ES-I3 (cell line): ENCODE measurements at regions not wholly inside any gene's neighbourhood (a gene's known extent, or its start where the extent isn't known, plus 50 kb on each side); places are given as distances from the start of the nearest gene placed in this dataset.

ENCODE experiments used
- H3K36me3 ChIP-seq: 2 replicates; pipeline ENCODE4 v1.6.1; 2013; ENCODE audit warnings: mild to moderate bottlenecking, low read length, control low read depth, moderate library complexity; ENCODE audit not compliant: insufficient read depth
- H3K4me1 ChIP-seq: 2 replicates; pipeline ENCODE4 v1.6.1; 2013; ENCODE audit warnings: mild to moderate bottlenecking, control low read depth, low read length; ENCODE audit not compliant: insufficient read depth
- H3K9ac ChIP-seq: 2 replicates; pipeline ENCODE4 v1.6.1; 2013; ENCODE audit warnings: low read depth, mild to moderate bottlenecking, low read length, moderate library complexity
- H3K9me3 ChIP-seq: 2 replicates; pipeline ENCODE4 v1.6.1; 2013; ENCODE audit warnings: mild to moderate bottlenecking, low read length, moderate library complexity; ENCODE audit not compliant: control insufficient read depth, insufficient read depth

DNA sequence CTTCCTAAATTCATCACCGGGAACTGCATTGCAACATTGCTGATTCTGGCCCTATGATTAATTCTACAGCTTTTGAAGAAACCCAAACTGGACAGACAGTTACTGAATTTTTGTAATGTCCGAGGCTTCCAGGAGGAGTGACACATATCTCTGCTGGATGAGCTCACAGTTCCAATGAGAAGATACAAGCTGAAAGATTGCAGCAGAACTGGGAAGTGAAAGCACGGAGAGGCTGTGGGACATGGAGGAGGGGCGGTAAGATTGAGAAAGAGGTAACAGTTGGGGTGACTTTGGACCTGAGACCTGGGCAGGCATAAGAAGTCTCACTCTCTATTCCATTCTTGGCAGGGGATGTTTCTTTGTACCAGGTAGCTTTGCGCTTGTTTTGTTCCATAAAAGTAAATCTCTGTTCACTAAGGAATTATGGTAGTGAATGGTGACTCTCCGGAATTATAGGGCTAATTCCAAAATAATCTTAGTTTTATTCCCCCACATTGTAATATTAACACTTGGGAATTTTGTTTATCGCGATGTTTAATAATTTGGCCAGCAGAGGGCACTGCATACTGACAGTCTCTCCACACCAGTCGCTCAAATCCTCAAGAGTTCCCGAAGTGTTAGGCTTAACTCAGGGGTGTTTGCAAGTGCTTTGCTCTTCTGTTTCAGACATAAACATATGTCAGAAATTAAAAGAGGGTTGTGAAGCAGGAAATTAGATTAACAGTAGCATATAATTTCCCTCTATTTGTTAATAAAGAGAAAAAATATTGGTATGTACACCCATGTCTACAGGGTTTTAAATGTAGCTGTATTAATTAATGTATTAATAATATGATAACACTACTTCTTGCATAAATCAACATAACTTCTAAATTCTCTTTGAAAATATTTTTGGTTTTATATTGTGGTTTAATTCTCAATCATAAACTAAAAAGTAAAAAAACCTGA, 201.4 kb downstream of the SOCS6 start:
- H3K36me3 ChIP-seq, result no peaks in the 10 kb centered on the region
- no peaks in the 10 kb centered on the region for H3K9me3 ChIP-seq
- no peak overlapping the region for H3K9ac ChIP-seq

DNA sequence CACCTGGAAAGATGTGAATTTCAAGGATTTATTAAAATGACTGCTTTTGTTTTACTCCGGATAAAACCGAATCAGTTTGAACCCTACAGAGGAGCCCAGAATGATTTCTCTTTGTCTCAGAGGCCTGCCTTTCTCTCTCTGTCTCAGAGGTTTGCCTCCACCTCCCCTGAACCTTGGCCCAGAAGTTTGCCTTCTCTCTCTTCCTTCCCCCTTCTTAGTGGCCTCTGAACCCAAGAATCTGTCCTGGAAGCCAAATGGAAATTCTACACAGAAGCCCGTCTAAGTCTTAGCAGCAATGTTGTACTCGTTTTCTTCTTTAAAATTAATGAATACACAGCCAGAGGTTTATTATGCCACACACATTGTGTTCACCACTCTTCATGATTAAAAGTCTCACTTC, 200.7 kb downstream of the SOCS6 start:
- Histone ChIP-seq H3K9me3 (no peaks in the 10 kb centered on the region), H3K36me3 (no peaks in the 10 kb centered on the region), H3K9ac (no peak overlapping the region), H3K4me1 (peaks cover 4% of the 10 kb centered on the region; the same call in 1 of the 2 replicates)

More for the DNA sequence above, 201.4 kb downstream of the SOCS6 start:
- H3K4me1 ChIP-seq, result peaks cover 4% of the 10 kb centered on the region; the same call in 1 of the 2 replicates

DNA sequence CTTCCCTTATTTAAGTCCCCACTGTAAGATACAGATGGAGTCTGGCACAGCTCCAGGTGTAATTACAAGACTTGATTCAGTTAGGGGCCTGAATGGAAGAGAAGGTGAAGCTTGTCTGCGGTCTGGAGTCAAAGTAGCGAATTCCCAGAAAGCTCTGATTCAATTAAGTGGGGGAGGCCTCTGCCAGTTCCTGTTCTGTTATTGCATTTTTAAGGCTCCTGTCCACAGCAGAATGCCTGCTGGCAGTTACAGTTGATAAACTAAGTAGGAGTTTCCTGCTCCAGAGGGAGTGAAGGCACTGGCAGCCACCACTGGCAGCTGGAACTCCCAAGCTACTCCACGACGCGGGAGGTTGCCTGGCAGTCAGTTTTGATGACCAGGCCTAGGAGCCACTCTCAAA, 181.1 kb downstream of the SOCS6 start:
- Histone ChIP-seq H3K36me3 (no peaks in the 10 kb centered on the region), H3K9me3 (no peaks in the 10 kb centered on the region), H3K4me1 (no peaks in the 10 kb centered on the region), H3K9ac (no peak overlapping the region)

DNA sequence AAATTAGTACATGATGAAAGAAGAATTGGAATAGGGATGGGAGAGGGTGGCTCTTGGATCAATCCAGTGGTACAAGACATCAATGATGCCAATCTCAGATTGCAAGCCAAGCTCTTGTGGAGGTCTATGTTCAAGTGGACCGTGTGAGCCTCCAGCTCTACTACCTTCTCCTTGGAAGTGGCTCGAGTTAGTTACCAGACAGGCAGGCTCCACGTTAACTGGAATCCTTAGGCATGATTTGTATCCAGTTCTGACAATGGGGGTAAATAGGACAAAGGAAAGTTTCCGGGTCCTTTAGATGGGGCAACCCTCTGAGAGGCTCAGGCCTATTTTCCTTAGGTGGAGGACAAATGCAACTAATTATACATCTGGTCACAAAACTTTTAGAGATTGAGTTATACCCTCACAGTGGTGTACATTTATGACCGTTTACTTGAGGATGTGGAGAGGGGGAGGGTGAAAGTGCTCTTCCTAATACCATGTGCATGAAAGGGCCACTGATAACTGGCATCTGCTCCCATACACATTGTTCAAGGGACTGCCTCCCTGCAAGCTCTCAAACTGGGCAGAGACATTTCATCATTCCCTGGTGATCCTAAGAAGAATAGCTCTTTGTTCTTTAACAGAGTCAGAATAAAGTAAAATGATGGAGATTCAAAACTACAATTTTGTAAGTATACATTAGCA, 180.2 kb downstream of the SOCS6 start:
- no peaks in the 10 kb centered on the region for H3K36me3 ChIP-seq

DNA sequence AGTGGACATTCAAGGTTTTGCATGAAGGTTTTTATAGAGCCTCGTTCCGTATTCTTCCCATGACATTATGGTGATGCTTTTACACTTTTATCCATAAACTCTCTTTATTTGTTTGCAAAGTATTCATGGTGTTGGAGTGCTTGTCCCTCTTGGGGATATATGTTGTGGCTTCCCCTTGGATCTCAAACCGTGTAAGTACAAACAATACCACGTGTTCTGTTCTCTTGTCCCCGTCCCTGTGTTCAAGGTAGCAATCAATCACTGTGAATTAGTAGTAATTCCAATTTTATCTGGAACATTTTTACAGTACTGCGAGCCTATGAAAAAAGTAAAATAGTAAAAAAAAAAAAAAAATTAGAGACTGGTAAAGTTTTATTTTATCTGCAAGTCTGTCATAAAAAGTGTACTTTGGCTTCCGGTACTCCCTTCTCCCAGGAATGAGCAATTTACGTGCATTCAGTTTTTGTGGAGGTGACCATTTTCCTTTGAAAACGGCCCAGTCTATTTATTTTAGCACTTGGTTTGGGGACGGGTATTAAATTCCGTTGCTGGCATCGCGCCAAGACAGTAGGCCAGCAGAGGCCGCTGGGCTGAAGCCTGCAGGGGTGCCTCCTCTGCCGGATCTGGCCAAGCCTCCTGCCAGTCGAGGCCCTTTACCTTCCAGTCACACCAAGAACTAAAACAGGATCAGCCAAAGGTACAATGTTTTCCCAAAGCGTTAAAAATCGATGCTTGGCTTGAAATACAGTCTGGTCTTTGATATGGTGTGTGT, 175.7 kb downstream of the SOCS6 start:
- Histone ChIP-seq H3K4me1 (no peaks in the 10 kb centered on the region), H3K36me3 (no peaks in the 10 kb centered on the region), H3K9me3 (no peaks in the 10 kb centered on the region), H3K9ac (peak overlapping the region; percentile 49; the same call in 1 of the 2 replicates)

More for the DNA sequence above, 180.2 kb downstream of the SOCS6 start:
- H3K4me1 ChIP-seq, result no peaks in the 10 kb centered on the region
- no peaks in the 10 kb centered on the region for H3K9me3 ChIP-seq
- H3K9ac ChIP-seq, result no peak overlapping the region

- no peak overlapping the region for H3K9ac ChIP-seq
- H3K9me3 ChIP-seq, result no peaks in the 10 kb centered on the region
- H3K36me3 ChIP-seq, result no peaks in the 10 kb centered on the region
- H3K4me1 ChIP-seq, result no peaks in the 10 kb centered on the region
These were observed 174.2 kb downstream of the SOCS6 start for GRCh38 chr18:70463085-70463484.

GRCh38 chr18:70462078-70462439, 173.2 kb downstream of the SOCS6 start:
- no peaks in the 10 kb centered on the region for H3K36me3 ChIP-seq
- no peaks in the 10 kb centered on the region for H3K4me1 ChIP-seq
- H3K9me3 ChIP-seq, result no peaks in the 10 kb centered on the region
- no peak overlapping the region for H3K9ac ChIP-seq

GRCh38 chr18:70461323-70462077, 172.7 kb downstream of the SOCS6 start:
- H3K9ac ChIP-seq, result no peak overlapping the region
- no peaks in the 10 kb centered on the region for H3K4me1 ChIP-seq
- no peaks in the 10 kb centered on the region for H3K9me3 ChIP-seq
- no peaks in the 10 kb centered on the region for H3K36me3 ChIP-seq

DNA sequence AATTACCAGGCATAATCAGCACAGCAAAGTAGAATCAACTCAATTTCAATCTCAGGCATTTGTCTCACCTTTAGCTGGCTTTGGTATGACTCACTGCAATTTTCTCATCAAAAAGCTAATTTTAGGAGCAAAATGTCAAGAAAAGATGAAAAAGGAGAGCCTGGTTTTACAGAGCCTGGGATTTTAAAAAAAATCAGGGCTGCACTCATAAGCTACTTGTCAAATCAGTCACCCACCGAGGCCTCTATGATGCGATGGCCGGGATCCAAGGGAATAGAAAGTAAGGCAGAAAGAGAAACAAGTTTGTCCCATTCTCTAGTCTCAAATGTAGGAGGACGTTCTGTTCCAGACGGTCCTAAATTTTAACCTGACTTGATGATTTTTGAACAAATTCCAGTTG, 170.9 kb downstream of the SOCS6 start:
- Histone ChIP-seq H3K9me3 (no peaks in the 10 kb centered on the region), H3K9ac (no peak overlapping the region), H3K4me1 (peaks cover 9% of the 10 kb centered on the region)

GRCh38 chr18:70459251-70459650, 170.4 kb downstream of the SOCS6 start:
- H3K9me3 ChIP-seq, result no peaks in the 10 kb centered on the region
- no peaks in the 10 kb centered on the region for H3K36me3 ChIP-seq
- H3K9ac ChIP-seq, result no peak overlapping the region
- H3K4me1 ChIP-seq, result peaks cover 9% of the 10 kb centered on the region

More for the DNA sequence above, 170.9 kb downstream of the SOCS6 start:
- no peaks in the 10 kb centered on the region for H3K36me3 ChIP-seq

DNA sequence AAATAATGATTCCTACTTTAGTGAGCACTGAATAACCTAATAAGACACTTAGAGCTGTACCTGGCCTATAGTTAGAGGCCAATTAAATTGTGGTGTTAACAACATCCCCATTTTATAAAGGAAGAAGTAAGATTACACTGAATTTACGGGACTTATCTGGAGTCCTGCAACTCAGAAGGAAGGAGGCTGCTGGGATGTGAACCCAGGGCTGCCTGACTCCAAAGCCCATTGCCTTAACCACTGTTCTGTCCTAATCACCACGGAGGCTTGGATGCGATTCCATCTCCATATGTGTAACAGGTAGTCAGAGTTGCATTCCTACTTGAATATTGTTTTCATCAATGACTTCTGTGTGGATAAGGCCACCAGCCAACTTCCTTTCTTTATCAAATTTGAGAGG, 168.9 kb downstream of the SOCS6 start:
- H3K4me1 ChIP-seq, result peaks cover 19% of the 10 kb centered on the region
- no peak overlapping the region for H3K9ac ChIP-seq
- H3K9me3 ChIP-seq, result no peaks in the 10 kb centered on the region
- H3K36me3 ChIP-seq, result no peaks in the 10 kb centered on the region

- Histone ChIP-seq H3K9ac (no peak overlapping the region), H3K36me3 (no peaks in the 10 kb centered on the region), H3K9me3 (no peaks in the 10 kb centered on the region), H3K4me1 (peaks cover 19% of the 10 kb centered on the region)
These were observed 168.4 kb downstream of the SOCS6 start for GRCh38 chr18:70457223-70457622.

DNA sequence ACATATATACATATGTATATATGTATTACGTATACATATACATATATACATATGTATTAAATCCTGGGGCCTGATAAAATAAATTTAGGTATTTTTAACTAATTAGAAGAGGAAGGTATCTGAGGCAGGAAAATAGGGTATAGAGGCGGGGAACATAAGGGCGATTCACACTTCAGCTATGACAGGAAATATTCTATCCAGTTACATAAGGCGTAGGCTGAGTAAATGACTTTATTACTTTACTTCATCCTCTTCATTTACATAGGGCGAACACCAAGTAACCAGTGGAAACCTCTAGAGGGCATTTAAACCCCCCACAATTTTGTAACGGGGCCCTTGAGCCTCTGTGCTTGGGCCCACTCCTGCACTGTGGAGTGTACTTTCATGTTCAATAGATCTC, 167.5 kb downstream of the SOCS6 start:
- Histone ChIP-seq H3K9me3 (no peaks in the 10 kb centered on the region), H3K4me1 (peaks cover 25% of the 10 kb centered on the region), H3K36me3 (no peaks in the 10 kb centered on the region), H3K9ac (no peak overlapping the region)

- Histone ChIP-seq H3K36me3 (no peaks in the 10 kb centered on the region), H3K4me1 (peaks cover 29% of the 10 kb centered on the region), H3K9me3 (no peaks in the 10 kb centered on the region), H3K9ac (no peak overlapping the region)
These were observed 166.9 kb downstream of the SOCS6 start for GRCh38 chr18:70455731-70456130.
